HG03378 (cell line): ENCODE measurements at regions not wholly inside any gene's neighbourhood (a gene's known extent, or its start where the extent isn't known, plus 50 kb on each side); places are given as distances from the start of the nearest gene placed in this dataset.
"Not testable (repeated sequence)": the region's sequence is repeated elsewhere in the genome, so short reads cannot be mapped to it uniquely, and the experiment has no call there.

ENCODE experiments used
- ATAC-seq: cut with Tn5 transposase; IDR thresholded peaks from one replicate; pipeline ENCODE4 v1.9.1; 2021; ENCODE audit warnings: mild to moderate bottlenecking, moderate library complexity; ENCODE audit not compliant: unreplicated experiment

DNA sequence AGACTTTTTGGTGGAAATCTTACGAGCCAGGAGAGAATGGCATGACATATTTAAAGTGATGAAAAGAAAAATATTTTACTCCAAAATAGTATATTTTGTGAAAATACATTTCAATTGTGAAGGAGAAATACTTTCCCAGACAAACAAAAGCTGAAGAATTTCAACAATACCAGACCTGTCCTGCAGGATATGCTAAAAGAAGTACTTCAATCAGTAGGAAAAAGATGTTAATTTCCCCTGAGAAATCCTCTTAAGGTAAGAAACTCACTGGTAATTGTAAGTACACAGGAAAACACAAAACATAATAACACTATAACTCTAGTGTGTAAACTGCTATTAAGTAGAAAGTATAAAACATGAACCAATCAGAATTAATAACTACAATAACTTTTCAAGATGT lies 341.8 kb upstream of the GJE1 start:
- no peak for ATAC-seq

DNA sequence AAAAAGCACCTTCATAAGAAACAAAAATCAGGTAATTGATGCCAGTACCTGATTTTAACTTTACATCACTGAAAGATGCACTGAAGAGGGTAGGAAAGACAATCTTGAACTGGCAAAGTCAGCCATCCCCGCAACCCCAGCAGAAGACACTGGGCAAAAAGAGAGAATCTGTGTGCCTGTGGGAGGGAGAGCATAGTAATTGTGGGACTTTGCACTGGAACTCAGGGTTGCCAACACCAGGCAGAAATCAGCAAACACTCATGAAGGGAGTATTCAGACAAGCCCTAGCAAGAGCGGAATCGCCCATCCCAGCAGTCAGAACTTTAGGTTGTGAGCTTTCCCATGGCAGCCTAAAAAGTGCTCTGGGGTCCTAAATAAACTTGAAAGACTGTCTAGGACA lies 344.6 kb upstream of the GJE1 start:
- ATAC-seq, result no peak

DNA sequence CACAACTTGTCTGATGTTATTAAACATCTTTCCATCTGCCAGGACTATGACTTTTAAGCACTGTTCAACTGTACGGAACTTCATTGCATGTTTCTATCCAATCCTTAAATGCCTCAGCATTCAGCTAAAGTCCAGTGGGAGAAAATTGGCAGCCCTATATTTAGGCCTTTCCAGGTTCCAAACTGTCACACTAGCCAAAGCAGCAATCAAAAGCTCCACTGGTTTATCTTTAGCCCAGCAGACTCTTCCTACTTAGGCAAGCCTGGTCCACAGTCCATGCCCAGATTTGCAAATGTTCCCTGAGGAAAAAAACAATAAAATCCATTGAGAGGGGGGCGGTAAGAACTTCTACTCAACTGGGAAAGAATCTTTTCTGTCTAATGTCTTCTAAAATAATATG lies 349.1 kb upstream of the GJE1 start:
- no peak for ATAC-seq

DNA sequence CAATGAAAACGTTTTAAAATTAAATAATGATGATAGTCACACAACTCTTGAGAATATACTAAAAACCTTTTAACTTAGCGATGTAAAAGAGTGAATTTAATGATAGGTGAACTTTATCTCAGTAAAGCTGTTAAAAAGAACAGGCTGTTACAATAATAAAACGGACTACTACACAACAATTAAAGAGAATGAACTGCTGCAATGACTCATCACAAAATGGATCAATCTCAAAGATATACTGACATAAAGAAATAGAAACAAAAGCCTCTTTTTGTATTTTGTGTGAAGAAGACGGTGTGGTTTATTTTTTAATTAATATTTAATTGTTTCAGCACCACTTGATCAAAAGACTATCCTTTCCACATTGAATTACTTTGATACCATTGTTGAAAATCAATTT lies 352.4 kb upstream of the GJE1 start:
- ATAC-seq, result no peak

DNA sequence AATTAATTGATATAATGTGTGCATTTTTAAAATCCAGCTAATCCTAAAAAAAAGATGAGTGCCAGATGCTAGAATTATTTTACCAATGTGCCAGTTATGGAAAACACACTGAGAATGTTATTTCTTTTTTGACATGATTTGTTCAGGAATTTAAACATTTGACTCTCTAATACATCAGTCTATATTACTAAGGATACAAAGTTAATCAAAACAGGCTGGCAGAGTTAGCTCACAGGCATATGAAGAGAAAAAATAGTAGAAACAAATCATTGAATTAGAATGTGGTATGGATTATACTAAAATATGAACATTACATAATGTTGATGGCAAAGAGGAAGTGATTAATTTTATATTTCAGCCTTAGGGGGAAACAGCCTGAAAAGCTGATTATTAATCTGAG lies 368.3 kb upstream of the GJE1 start:
- ATAC-seq, result no peak

DNA sequence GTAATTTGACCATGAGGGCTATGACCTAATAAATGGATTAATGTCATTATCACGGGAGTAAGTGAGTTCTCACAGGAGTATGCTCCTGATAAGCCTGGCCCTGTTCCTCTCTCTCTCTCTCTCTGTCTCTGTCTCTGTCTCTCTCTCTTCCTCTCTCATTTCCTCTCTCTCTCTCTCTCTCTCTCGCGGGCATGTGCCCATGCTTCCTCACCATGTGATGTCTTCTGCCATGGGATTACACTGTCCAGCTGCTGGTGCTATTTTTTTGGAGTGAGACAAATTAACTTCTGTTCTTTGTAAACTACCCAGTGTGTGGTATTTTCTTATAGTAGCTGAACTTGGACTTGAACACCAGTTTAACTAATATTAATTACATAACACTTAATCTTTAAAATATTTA lies 374.3 kb upstream of the GJE1 start:
- ATAC-seq, result no peak

DNA sequence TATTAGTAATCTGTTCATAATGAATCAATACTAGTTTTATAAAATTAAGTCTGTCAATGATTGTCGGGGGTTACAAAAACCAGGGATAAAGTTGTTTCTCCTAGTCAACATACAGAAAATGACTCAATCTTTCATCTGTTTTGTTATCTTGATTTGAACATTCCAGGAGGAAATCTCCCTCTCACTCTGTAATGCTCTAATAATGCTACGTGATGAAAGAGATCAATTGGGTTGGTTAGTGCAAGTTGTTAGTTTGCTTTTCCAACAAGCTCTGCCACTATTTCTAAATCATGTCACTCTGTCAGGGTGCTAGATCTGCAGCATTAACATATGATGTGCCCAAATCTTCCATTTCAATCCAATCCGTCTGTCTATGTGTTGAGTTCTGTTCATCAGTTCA lies 379.5 kb upstream of the GJE1 start:
- ATAC-seq, result no peak

DNA sequence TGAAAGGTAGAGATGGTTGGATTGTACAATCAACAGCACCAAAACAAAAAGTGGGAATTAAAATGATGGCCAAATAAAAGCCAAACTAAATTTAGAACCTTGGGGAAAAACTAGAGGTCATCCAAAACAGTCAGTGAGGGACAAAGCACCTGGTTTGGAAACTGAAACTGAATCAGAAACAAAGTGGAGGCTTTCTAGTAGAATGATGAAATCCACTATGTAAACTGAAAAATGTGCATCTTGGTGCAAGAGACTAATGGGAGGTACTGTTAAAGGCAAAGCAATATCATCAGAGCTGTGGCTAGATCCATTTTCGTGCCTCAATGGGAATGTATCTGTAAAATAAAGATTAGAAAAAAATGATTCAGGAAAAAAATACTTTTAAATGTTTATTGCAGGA lies 380.0 kb upstream of the GJE1 start:
- peak; percentile 80 for ATAC-seq

DNA sequence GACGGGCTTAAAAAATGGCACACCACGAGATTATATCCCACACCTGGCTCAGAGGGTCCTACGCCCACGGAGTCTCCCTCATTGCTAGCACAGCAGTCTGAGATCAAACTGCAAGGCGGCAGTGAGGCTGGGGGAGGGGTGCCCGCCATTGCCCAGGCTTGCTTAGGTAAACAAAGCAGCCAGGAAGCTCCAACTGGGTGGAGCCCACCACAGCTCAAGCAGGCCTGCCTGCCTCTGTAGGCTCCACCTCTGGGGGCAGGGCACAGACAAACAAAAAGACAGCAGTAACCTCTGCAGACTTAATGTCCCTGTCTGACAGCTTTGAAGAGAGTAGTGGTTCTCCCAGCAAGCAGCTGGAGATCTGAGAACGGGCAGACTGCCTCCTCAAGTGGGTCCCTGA lies 386.4 kb upstream of the GJE1 start:
- ATAC-seq, result not testable (repeated sequence)

DNA sequence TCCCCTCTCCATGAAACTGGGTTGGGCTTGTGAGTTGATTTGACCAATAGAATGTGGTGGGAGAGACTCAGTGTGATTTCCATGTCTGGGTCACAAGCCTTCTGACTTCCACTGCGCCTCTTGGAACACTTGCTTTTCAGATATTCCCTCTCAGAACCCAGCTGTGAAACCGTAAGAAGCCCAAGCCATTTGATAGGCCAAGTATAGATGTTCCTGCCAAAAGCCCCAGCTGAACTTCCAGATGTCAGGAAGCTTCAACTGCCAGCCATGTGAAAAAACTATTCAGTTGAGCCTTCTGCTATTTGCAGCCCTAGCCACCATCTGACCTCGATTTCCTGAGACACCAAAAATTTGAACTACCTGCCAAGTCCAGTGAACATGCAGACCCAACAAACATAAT lies 387.8 kb upstream of the GJE1 start:
- ATAC-seq, result no peak

DNA sequence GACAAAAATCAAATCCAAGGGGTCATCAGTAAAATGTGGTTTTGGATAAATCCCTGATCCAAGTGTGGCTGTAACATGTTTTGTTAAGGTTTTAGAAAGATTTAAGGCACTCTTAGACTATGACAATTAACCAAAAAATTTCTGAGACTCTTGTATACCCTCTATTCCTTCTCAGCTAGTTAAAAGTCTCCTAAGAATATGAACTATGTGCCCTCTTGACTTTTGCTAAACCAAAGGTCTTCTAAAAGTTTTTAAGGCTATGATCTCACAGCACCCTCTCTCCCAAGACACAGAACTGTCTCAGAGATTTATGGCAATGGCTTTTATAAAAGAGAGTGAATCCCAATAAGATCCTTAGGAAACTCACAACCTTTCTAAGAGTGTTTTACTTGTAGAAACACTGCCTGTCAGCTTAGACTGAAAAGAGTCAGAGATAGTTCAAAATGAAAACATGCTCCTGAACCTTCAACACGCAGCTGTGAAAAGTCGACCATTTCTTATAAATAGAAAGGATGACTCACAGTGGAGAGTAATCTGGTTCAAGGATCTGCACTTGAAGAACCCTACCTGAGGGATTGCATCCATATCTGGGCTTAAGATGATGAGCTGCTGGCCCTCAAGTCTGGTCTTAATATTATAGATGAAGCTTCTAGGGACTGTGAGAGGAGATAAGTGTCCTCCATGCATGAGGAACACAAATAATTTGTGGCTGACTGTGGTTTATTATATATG lies 388.4 kb upstream of the GJE1 start:
- no peak for ATAC-seq

DNA sequence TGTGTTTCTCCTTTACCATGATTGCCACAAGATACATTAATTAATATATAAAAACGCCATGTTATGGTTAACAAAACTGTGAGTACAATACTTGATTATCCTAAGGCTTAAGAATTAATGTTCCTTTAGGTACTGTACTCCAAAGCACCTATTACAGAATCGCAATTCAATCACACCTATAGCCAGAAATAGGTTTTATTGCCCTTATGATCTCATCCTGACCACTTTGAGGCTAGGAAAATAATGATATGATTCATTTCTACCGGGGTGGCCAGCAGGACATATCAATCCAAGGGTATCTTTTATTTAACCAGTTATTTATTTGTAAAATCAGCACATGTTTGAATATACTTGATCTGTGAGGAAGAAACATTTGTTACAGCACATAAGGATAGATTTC lies 396.6 kb upstream of the GJE1 start:
- no peak for ATAC-seq

DNA sequence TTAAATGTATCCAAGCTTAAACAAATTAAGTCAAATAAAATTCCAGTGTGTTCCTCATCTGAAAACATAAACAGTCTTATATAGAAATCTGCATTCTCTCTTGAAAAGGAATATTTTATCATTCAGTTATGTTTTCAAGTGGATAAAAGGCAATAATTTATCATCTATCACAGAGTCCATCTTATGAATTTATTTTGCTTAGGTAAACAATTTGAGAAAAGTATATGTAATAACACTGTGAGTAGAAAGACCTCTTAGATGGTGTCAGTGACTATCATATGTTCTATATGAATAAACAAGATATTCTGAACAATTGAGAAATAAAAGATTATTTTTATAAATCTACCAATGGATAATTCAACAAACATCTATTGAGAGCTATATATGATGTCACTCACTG lies 397.6 kb upstream of the GJE1 start:
- ATAC-seq, result no peak

DNA sequence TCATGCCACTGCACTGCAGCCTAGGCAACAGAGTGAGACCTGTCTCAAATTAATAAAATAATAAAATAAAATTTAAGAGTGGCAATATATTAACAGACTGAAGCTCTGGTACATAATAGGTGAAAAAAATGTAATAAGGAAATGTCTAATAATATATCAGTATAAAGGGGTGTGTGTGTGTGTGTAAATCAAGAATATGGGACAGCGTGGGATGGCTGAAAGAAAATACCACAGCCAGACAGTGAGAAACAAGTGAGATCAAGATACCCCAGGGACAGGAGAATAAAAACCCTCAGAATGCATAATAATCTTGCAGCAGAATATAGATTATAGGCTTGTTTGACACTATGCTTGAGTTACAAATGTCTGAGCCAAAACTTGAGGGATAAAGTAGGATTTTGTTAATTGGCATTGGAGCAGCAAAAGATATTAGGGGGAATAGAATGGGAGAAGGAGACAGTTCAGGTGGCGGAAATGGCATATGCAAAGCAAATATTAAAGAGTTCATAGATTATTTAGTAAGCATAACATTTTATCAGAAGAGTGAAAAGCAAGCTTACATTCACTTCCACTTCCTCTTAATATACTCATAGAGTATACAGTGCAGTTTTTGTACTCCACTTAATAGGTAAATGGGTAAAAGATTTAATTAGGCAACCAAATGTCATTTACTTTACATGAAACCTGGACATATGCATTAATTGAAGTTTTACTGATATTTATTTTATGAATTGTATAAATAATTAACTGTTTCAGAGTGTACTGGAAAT lies 398.5 kb upstream of the GJE1 start:
- ATAC-seq, result no peak

DNA sequence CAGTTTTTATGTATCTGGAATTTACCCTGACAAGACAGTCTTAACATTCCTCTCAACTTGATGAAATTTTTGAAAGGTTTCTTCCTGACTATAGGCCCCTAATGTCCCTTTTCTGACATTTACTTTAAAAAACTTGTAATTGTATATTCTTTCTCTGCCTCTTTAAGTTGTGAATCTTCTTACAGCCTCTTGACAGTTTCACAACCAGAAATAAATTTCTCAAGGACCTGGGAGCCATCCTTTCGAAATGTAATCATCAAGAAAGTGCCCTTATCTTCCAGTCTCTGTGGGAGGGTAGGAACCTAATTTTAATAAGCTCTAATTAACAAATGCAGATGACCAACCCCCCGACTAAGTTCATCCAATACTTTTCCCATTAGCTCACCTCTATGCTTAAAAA lies 403.6 kb upstream of the GJE1 start:
- no peak for ATAC-seq

DNA sequence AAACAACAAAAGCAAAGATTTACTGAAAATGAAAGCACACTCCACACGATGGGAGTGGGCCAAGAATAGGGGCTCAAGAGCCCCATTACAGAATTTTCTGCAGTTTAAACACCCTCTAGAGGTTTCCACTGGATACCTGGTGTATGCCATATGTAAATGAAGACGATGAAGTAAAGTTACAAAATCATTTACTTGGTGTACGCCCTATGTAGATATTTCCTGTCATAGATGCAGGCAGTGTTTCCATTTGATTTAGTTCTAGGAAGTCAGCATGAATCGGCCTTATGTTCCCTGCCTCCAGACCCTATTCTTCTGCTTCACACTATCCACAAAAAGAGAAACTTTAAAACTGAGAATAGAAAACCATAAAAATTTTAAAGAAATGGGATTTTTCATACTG lies 404.4 kb upstream of the GJE1 start:
- ATAC-seq, result no peak

DNA sequence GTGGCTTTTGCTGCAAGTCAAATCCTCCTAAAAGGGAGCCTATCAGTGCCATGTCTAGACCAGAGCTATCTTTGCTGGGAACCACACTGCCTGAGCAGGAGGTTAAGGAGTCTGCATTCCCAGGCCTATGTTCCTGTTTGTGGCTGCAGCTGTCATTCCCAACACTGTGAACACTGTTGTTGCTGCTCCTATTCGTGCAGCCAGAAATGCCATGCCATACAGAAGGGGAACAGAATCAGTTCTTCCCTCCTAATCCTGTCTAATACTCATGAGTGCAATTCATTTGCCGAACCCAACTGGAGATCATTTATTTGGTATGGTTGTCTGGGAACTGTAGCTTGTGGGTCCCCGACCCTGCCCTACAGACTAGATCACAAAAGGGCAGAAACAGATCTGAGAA lies 406.5 kb upstream of the GJE1 start:
- ATAC-seq, result no peak

DNA sequence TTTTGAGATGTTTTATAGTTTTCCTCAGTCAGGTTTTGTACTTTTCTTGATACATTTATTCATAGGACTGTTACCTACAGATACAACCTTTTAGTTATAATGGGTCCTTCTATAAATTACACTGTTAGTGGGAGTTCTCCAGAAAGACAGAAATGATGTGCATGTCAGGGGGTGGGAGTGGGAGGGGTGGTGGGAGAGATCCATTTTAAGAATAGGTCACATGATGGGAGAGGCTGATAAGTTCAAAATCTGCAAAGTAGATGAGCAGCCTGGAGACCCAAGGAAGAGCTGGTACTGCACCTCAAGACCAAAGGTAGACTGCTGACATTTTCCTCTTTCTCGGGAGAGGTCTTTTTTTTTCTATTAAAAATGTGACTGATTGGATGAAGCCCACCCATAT lies 408.0 kb upstream of the GJE1 start:
- no peak for ATAC-seq

DNA sequence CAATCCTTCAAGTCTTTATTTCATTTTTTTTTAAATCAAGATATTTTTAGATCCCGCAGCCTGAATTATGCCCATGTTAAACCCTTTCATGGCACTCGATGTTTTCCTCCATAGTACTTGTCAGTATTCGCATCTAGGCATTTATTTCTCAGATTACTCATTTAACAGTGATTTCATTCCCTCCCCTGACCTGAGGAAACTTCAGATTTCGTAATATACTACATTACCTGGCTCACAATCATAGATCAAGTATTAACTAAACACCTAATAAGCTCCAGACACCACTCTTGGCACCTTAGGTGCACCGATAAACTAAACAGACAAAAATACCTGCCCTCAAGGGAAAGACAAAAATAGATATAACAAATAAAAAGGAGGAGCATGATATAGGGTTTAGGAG lies 413.2 kb upstream of the GJE1 start:
- ATAC-seq, result no peak

DNA sequence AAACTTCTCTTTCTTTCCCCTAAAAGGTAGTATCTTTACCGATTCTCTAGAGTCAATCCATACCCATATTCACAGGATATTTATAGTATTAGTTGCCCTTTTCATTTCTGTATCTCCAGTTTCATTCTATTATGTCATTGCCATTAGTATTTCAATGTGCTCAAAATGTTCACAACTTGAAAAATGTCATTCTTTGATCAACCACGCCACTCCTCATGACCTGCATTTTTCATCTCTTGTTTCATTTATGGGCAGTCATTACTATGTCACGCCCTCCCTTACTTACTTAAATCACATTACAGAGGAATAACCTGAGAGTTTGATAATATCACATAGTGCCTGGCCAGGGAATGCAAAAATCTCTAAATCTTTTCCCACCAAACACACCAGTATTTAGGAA lies 427.3 kb upstream of the GJE1 start:
- ATAC-seq, result no peak

DNA sequence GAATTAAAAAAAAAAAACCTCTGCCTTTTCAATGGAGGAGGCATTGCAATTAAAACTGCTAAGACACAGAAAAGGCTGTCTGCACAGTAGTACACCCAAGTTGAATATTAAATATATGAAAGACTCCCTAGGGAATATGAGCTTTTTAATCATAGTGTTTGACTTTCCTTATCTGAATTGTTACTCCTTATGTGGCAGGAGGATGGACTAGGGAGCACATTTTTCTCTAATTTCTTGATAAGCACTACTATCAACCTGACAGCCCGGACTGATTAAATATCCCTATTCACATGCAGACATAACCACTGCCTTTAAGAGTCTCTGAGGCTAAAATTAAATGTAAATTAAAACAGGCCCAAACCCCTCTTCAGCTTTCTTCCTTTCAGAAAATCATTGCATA lies 428.6 kb upstream of the GJE1 start:
- no peak for ATAC-seq

DNA sequence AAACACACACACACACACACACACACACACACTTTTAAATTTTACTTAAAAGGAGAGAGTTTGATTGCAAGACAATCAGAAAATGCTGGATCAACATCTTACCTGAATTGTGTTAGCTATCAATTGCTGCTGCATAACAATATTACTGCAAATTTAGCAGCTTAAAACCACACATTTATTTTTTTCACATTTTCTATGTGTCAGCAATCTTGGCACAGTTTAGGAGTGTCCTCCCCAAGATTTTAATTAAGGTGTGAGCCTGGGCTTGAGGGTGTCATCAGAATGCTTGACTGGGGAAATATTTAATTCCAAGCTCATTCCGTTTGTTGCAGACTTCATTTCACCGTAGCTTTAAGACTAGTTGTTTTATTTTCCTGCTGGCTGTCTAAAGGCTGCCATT lies 431.0 kb upstream of the GJE1 start:
- no peak for ATAC-seq

DNA sequence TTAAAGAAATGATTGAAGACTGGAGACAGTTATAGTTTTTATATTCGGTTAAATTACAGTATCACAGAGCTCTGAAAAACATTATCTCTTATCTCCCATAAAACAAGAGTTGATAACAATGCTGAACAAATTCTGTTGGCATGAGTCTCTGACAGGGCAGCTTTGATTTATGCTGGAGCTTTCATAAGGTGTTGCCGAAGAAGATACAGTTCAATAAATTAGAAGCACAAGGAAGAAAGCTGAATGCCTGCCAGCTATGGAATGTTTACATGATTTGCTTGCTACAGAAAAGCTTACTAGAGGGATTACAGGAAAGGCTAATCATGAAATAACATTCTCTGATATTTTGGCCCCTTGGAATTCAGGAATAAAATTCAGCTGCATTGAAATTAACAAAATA lies 431.9 kb upstream of the GJE1 start:
- no peak for ATAC-seq
